ENCODE measurements at regions not wholly inside any gene's neighbourhood (a gene's known extent, or its start where the extent isn't known, plus 50 kb on each side); places are given as distances from the start of the nearest gene placed in this dataset.
"Not testable (repeated sequence)": the region's sequence is repeated elsewhere in the genome, so short reads cannot be mapped to it uniquely, and the experiment has no call there.

GRCh38 chr10:94251568-94251967, 111.2 kb downstream of the NOC3L start:
- Histone ChIP-seq H3K9ac (ENCODE audit: extremely low read depth, low read length, poor library complexity, severe bottlenecking) (no peak overlapping the region), H3K27ac (ENCODE audit: low read depth, low read length) (no peak overlapping the region), H3K27me3 (ENCODE audit: control insufficient read depth, insufficient read depth, low read length, poor library complexity, severe bottlenecking) (no peaks in the 10 kb centered on the region), H3K4me3 (ENCODE audit: low read length) (no peak overlapping the region), H3K36me3 (ENCODE audit: control insufficient read depth, insufficient read depth, low read length) (peaks cover 68% of the 10 kb centered on the region), H3K4me1 (ENCODE audit: control insufficient read depth, insufficient read depth, low read length) (no peaks in the 10 kb centered on the region), H3K9me3 (ENCODE audit: control insufficient read depth, low read length) (no peaks in the 10 kb centered on the region)
- DNase-seq, result no peak
- Mint-ChIP-seq H3K4me1 (peaks cover 4% of the 10 kb centered on the region), H3K9me3 (no peaks in the 10 kb centered on the region), H3K36me3 (ENCODE audit: low read depth) (peaks cover 36% of the 10 kb centered on the region), H3K27ac (no peak overlapping the region), H3K27me3 (ENCODE audit: insufficient read depth) (no peaks in the 10 kb centered on the region), H3K4me3 (no peak overlapping the region)
- 88% methylated on average over 1 of the region's 1 CpG; no CpG with 5 or more reads in 1 of the 2 experiments for WGBS, 2 experiments (ENCODE audit: insufficient coverage in 1 of 2, insufficient read length in 1 of 2)
- no peak for TF ChIP-seq CTCF (conservative IDR thresholded peaks at IDR 0.05)

- not testable (repeated sequence) for H3K27ac ChIP-seq (ENCODE audit: low read depth, low read length); H3K27me3 ChIP-seq (ENCODE audit: control insufficient read depth, insufficient read depth, low read length, poor library complexity, severe bottlenecking); H3K4me1 Mint-ChIP-seq; H3K4me1 ChIP-seq (ENCODE audit: control insufficient read depth, insufficient read depth, low read length); H3K9me3 ChIP-seq (ENCODE audit: control insufficient read depth, low read length); H3K4me3 ChIP-seq (ENCODE audit: low read length); H3K27me3 Mint-ChIP-seq (ENCODE audit: insufficient read depth); DNase-seq; H3K9ac ChIP-seq (ENCODE audit: extremely low read depth, low read length, poor library complexity, severe bottlenecking); H3K9me3 Mint-ChIP-seq; H3K4me3 Mint-ChIP-seq; H3K27ac Mint-ChIP-seq
- peaks cover 54% of the 10 kb centered on the region for H3K36me3 ChIP-seq (ENCODE audit: control insufficient read depth, insufficient read depth, low read length)
- WGBS, 2 experiments (ENCODE audit: insufficient coverage in 1 of 2, insufficient read length in 1 of 2), result 98 to 100% methylated on average over 1 to 4 of the region's 6 CpGs
- H3K36me3 Mint-ChIP-seq (ENCODE audit: low read depth), result peaks cover 59% of the 10 kb centered on the region
Observed at GRCh38 chr10:94257407-94257806, 105.3 kb downstream of the NOC3L start.

GRCh38 chr10:94260455-94260854, 102.3 kb downstream of the NOC3L start:
- Histone ChIP-seq H3K4me1 (ENCODE audit: control insufficient read depth, insufficient read depth, low read length) (no peaks in the 10 kb centered on the region), H3K9me3 (ENCODE audit: control insufficient read depth, low read length) (peaks cover 9% of the 10 kb centered on the region), H3K27ac (ENCODE audit: low read depth, low read length) (no peak overlapping the region), H3K36me3 (ENCODE audit: control insufficient read depth, insufficient read depth, low read length) (peaks cover 36% of the 10 kb centered on the region), H3K27me3 (ENCODE audit: control insufficient read depth, insufficient read depth, low read length, poor library complexity, severe bottlenecking) (no peaks in the 10 kb centered on the region), H3K4me3 (ENCODE audit: low read length) (no peak overlapping the region), H3K9ac (ENCODE audit: extremely low read depth, low read length, poor library complexity, severe bottlenecking) (no peak overlapping the region)
- H3K27me3 Mint-ChIP-seq (ENCODE audit: insufficient read depth), result no peaks in the 10 kb centered on the region
- no peak for TF ChIP-seq CTCF (conservative IDR thresholded peaks at IDR 0.05)
- H3K9me3 Mint-ChIP-seq, result no peaks in the 10 kb centered on the region
- H3K27ac Mint-ChIP-seq, result no peak overlapping the region
- H3K4me1 Mint-ChIP-seq, result no peaks in the 10 kb centered on the region
- H3K36me3 Mint-ChIP-seq (ENCODE audit: low read depth), result peaks cover 52% of the 10 kb centered on the region
- no peak overlapping the region for H3K4me3 Mint-ChIP-seq
- no peak for DNase-seq

- no peak overlapping the region for H3K9ac ChIP-seq (ENCODE audit: extremely low read depth, low read length, poor library complexity, severe bottlenecking)
- Mint-ChIP-seq H3K9me3 (no peaks in the 10 kb centered on the region), H3K27me3 (ENCODE audit: insufficient read depth) (no peaks in the 10 kb centered on the region), H3K27ac (no peak overlapping the region), H3K36me3 (ENCODE audit: low read depth) (peaks cover 39% of the 10 kb centered on the region), H3K4me1 (peaks cover 9% of the 10 kb centered on the region), H3K4me3 (no peak overlapping the region)
- H3K27ac ChIP-seq (ENCODE audit: low read depth, low read length), result no peak overlapping the region
- H3K4me3 ChIP-seq (ENCODE audit: low read length), result no peak overlapping the region
- no peak for DNase-seq
- no peaks in the 10 kb centered on the region for H3K27me3 ChIP-seq (ENCODE audit: control insufficient read depth, insufficient read depth, low read length, poor library complexity, severe bottlenecking)
- no peak for TF ChIP-seq CTCF (conservative IDR thresholded peaks at IDR 0.05)
- 76 to 98% methylated on average over 2 to 3 of the region's 3 CpGs for WGBS, 2 experiments (ENCODE audit: insufficient coverage in 1 of 2, insufficient read length in 1 of 2)
- peaks cover 3% of the 10 kb centered on the region for H3K4me1 ChIP-seq (ENCODE audit: control insufficient read depth, insufficient read depth, low read length)
- peaks cover 10% of the 10 kb centered on the region for H3K9me3 ChIP-seq (ENCODE audit: control insufficient read depth, low read length)
- H3K36me3 ChIP-seq (ENCODE audit: control insufficient read depth, insufficient read depth, low read length), result peaks cover 52% of the 10 kb centered on the region
Observed at GRCh38 chr10:94264085-94264484, 98.7 kb downstream of the NOC3L start.
